ENCODE measurements at regions not wholly inside any gene's neighbourhood (a gene's known extent, or its start where the extent isn't known, plus 50 kb on each side); places are given as distances from the start of the nearest gene placed in this dataset.

GRCh38 chr6:139779988-139780774, 405.7 kb upstream of the CITED2 start:
- H3K27ac Mint-ChIP-seq, result no peak overlapping the region
- peaks cover 26% of the 10 kb centered on the region for H3K4me1 Mint-ChIP-seq (ENCODE audit: low read depth)
- no peaks in the 10 kb centered on the region; the same call in 1 of the 2 replicates for H3K27me3 Mint-ChIP-seq (ENCODE audit: insufficient read depth)
- peaks cover 15% of the 10 kb centered on the region for H3K9me3 Mint-ChIP-seq
- DNase-seq, result no peak
- no peak overlapping the region for H3K4me3 Mint-ChIP-seq
- H3K36me3 Mint-ChIP-seq (ENCODE audit: low read depth), result peaks cover 14% of the 10 kb centered on the region
- TF ChIP-seq CTCF (IDR thresholded peaks at IDR 0.05), result no peak

- Mint-ChIP-seq H3K4me1 (ENCODE audit: low read depth) (peaks cover 26% of the 10 kb centered on the region), H3K36me3 (ENCODE audit: low read depth) (no peaks in the 10 kb centered on the region), H3K9me3 (peaks cover under 1% of the 10 kb centered on the region; the same call in 1 of the 2 replicates), H3K27ac (no peak overlapping the region), H3K4me3 (no peak overlapping the region), H3K27me3 (ENCODE audit: insufficient read depth) (no peaks in the 10 kb centered on the region; the same call in 1 of the 2 replicates)
- DNase-seq, result peak; percentile 13
- TF ChIP-seq CTCF (IDR thresholded peaks at IDR 0.05), result no peak
These were observed 404.2 kb upstream of the CITED2 start for GRCh38 chr6:139778688-139779087.

DNA sequence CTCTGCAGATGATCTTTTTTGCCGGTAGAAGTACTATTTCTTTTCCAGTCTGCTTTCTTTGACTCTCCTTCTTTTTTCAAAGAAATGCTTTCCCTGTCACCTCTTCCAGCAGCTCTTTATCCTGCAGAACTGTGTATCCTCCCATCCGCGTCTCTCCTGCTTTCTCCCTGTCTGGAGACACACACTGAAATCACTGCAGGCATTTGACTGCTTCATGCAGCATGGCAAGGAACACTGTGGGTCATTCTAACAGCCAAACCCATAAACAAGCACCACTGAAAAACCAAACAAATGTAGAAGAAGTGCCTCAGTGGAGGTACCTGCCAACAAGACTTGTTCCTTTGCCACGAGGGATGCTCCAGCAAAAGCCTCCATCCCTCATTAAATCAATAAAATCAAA, 403.7 kb upstream of the CITED2 start:
- DNase-seq, result no peak
- Mint-ChIP-seq H3K27me3 (ENCODE audit: insufficient read depth) (no peaks in the 10 kb centered on the region; the same call in 1 of the 2 replicates), H3K27ac (no peak overlapping the region), H3K36me3 (ENCODE audit: low read depth) (no peaks in the 10 kb centered on the region), H3K9me3 (no peaks in the 10 kb centered on the region), H3K4me1 (ENCODE audit: low read depth) (peaks cover 26% of the 10 kb centered on the region), H3K4me3 (no peak overlapping the region)
- TF ChIP-seq CTCF (IDR thresholded peaks at IDR 0.05), result no peak

GRCh38 chr6:139777202-139777970, 402.9 kb upstream of the CITED2 start:
- Mint-ChIP-seq H3K36me3 (ENCODE audit: low read depth) (no peaks in the 10 kb centered on the region), H3K4me1 (ENCODE audit: low read depth) (peaks cover 26% of the 10 kb centered on the region), H3K27ac (no peak overlapping the region), H3K27me3 (ENCODE audit: insufficient read depth) (no peaks in the 10 kb centered on the region; the same call in 1 of the 2 replicates), H3K9me3 (no peaks in the 10 kb centered on the region), H3K4me3 (no peak overlapping the region)
- no peak for TF ChIP-seq CTCF (IDR thresholded peaks at IDR 0.05)
- DNase-seq, result no peak

- Mint-ChIP-seq H3K27me3 (ENCODE audit: insufficient read depth) (no peaks in the 10 kb centered on the region; the same call in 1 of the 2 replicates), H3K27ac (no peak overlapping the region), H3K4me1 (ENCODE audit: low read depth) (peaks cover 26% of the 10 kb centered on the region), H3K36me3 (ENCODE audit: low read depth) (peaks cover 8% of the 10 kb centered on the region; the same call in 1 of the 2 replicates), H3K9me3 (no peaks in the 10 kb centered on the region), H3K4me3 (no peak overlapping the region)
- no peak for DNase-seq
- no peak for TF ChIP-seq CTCF (IDR thresholded peaks at IDR 0.05)
These were observed 401.6 kb upstream of the CITED2 start for GRCh38 chr6:139776041-139776440.

Data from HFFc6 (cell line).